Fibroblast of the aortic adventitia (primary cell): ENCODE measurements at regions not wholly inside any gene's neighbourhood (a gene's known extent, or its start where the extent isn't known, plus 50 kb on each side); places are given as distances from the start of the nearest gene placed in this dataset.

Source experiments
- DNase-seq: peaks from one replicate; pipeline ENCODE4 v3.0.0-alpha.2; 2010; ENCODE audit warnings: low read depth
- H3K4me3 ChIP-seq: 2 replicates; pipeline ENCODE4 v1.5.1; 2011; ENCODE audit warnings: low read depth, mild to moderate bottlenecking, control low read depth, low read length, moderate library complexity
- CTCF ChIP-seq: IDR thresholded peaks from 2 replicates; pipeline ENCODE4 v1.5.1; 2011; ENCODE audit warnings: mild to moderate bottlenecking, low read length, control low read depth, inconsistent platforms; ENCODE audit not compliant: insufficient read depth

GRCh38 chr6:105934708-105935107, 151.4 kb upstream of the PRDM1 start:
- no peak for DNase-seq
- TF ChIP-seq CTCF = no peak
- no peak overlapping the region for H3K4me3 ChIP-seq

- peak; percentile 32 for DNase-seq
- no peak for TF ChIP-seq CTCF
- H3K4me3 ChIP-seq = no peak overlapping the region
These were observed 153.7 kb upstream of the PRDM1 start for GRCh38 chr6:105932440-105932839.

- H3K4me3 ChIP-seq = no peak overlapping the region
- no peak for DNase-seq
- no peak for TF ChIP-seq CTCF
These were observed 156.5 kb upstream of the PRDM1 start for GRCh38 chr6:105929626-105930025.

- no peak for TF ChIP-seq CTCF
- H3K4me3 ChIP-seq = no peak overlapping the region
- DNase-seq = no peak
These were observed 159.8 kb upstream of the PRDM1 start for GRCh38 chr6:105926318-105926717.

GRCh38 chr6:105925706-105926105, 160.4 kb upstream of the PRDM1 start:
- no peak for DNase-seq
- H3K4me3 ChIP-seq = no peak overlapping the region
- no peak for TF ChIP-seq CTCF

- DNase-seq = no peak
- TF ChIP-seq CTCF = no peak
- no peak overlapping the region for H3K4me3 ChIP-seq
These were observed 164.4 kb upstream of the PRDM1 start for GRCh38 chr6:105921781-105922180.

- no peak overlapping the region for H3K4me3 ChIP-seq
- DNase-seq = no peak
These were observed 166.1 kb upstream of the PRDM1 start for GRCh38 chr6:105920071-105920470.

More at GRCh38 chr6:105920071-105920470, 166.1 kb upstream of the PRDM1 start:
- TF ChIP-seq CTCF = no peak
